HG03095 (cell line): ENCODE measurements at regions not wholly inside any gene's neighbourhood (a gene's known extent, or its start where the extent isn't known, plus 50 kb on each side); places are given as distances from the start of the nearest gene placed in this dataset.

Source experiments
- ATAC-seq: cut with Tn5 transposase; IDR thresholded peaks from one replicate; pipeline ENCODE4 v1.9.1; 2021; ENCODE audit warnings: moderate library complexity; ENCODE audit not compliant: unreplicated experiment

GRCh38 chr5:6914347-6914746 lies 201.1 kb downstream of the TENT4A start:
- no peak for ATAC-seq

GRCh38 chr5:6915574-6915973 lies 202.3 kb downstream of the TENT4A start:
- no peak for ATAC-seq

GRCh38 chr5:6918255-6918654 lies 205.0 kb downstream of the TENT4A start:
- no peak for ATAC-seq

- ATAC-seq: no peak
Measured at GRCh38 chr5:6920628-6921256, 207.5 kb downstream of the TENT4A start.

GRCh38 chr5:6926491-6927038 lies 213.3 kb downstream of the TENT4A start:
- no peak for ATAC-seq

- no peak for ATAC-seq
Measured at GRCh38 chr5:6936031-6936430, 222.8 kb downstream of the TENT4A start.

GRCh38 chr5:6937677-6938076 lies 224.4 kb downstream of the TENT4A start:
- no peak for ATAC-seq

GRCh38 chr5:6941631-6942030 lies 228.4 kb downstream of the TENT4A start:
- no peak for ATAC-seq

GRCh38 chr5:6943197-6944112 lies 230.2 kb downstream of the TENT4A start:
- ATAC-seq: no peak

- no peak for ATAC-seq
Measured at GRCh38 chr5:6948562-6948961, 235.3 kb downstream of the TENT4A start.

GRCh38 chr5:6949230-6949629 lies 236.0 kb downstream of the TENT4A start:
- no peak for ATAC-seq

- ATAC-seq: no peak
Measured at GRCh38 chr5:6950250-6950649, 237.0 kb downstream of the TENT4A start.

- ATAC-seq: no peak
Measured at GRCh38 chr5:6950860-6951259, 237.6 kb downstream of the TENT4A start.

- no peak for ATAC-seq
Measured at GRCh38 chr5:6961123-6961522, 247.9 kb downstream of the TENT4A start.

- ATAC-seq: no peak
Measured at GRCh38 chr5:6961837-6962635, 248.8 kb downstream of the TENT4A start.

- no peak for ATAC-seq
Measured at GRCh38 chr5:6976971-6977370, 263.7 kb downstream of the TENT4A start.

GRCh38 chr5:6979061-6979460 lies 265.8 kb downstream of the TENT4A start:
- ATAC-seq: no peak

- ATAC-seq: no peak
Measured at GRCh38 chr5:6989230-6989629, 276.0 kb downstream of the TENT4A start.

- ATAC-seq: no peak
Measured at GRCh38 chr5:6994097-6994496, 280.9 kb downstream of the TENT4A start.

- no peak for ATAC-seq
Measured at GRCh38 chr5:6995115-6995514, 281.9 kb downstream of the TENT4A start.

- no peak for ATAC-seq
Measured at GRCh38 chr5:7000310-7000709, 287.1 kb downstream of the TENT4A start.
